ENCODE measurements at regions not wholly inside any gene's neighbourhood (a gene's known extent, or its start where the extent isn't known, plus 50 kb on each side); places are given as distances from the start of the nearest gene placed in this dataset.
"Not testable (repeated sequence)": the region's sequence is repeated elsewhere in the genome, so short reads cannot be mapped to it uniquely, and the experiment has no call there.

GRCh38 chrX:113473418-113473817 is 632.8 kb upstream of the AMOT start:
- Histone ChIP-seq H3K27me3 (ENCODE audit: low read length) (no peaks in the 10 kb centered on the region), H3K9me2 (replicated peaks; ENCODE audit: insufficient read depth, low read length) (no peaks in the 10 kb centered on the region), H3K36me3 (ENCODE audit: insufficient read depth, low read length) (no peaks in the 10 kb centered on the region), H3K9me3 (ENCODE audit: low read length) (no peaks in the 10 kb centered on the region), H4K20me1 (ENCODE audit: insufficient read depth, low read depth, low read length) (no peaks in the 10 kb centered on the region), H3K4me2 (ENCODE audit: low read depth, low read length, poor library complexity, severe bottlenecking) (no peak overlapping the region), H3K4me3 (ENCODE audit: low read length) (no peak overlapping the region), H2AFZ (ENCODE audit: low read length) (no peak overlapping the region), H3K4me1 (ENCODE audit: low read length) (no peaks in the 10 kb centered on the region), H3K27ac (ENCODE audit: low read length) (no peak overlapping the region), H3K9ac (ENCODE audit: low read length) (no peak overlapping the region), H3K79me2 (ENCODE audit: low read length) (no peaks in the 10 kb centered on the region)
- no peak for DNase-seq

GRCh38 chrX:113473015-113473414 is 632.4 kb upstream of the AMOT start:
- not testable (repeated sequence) for H4K20me1 ChIP-seq (ENCODE audit: insufficient read depth, low read depth, low read length); H3K4me1 ChIP-seq (ENCODE audit: low read length); H3K4me2 ChIP-seq (ENCODE audit: low read depth, low read length, poor library complexity, severe bottlenecking); H3K4me3 ChIP-seq (ENCODE audit: low read length); H3K9me3 ChIP-seq (ENCODE audit: low read length); H3K9me2 ChIP-seq (replicated peaks; ENCODE audit: insufficient read depth, low read length); H3K27me3 ChIP-seq (ENCODE audit: low read length); H3K36me3 ChIP-seq (ENCODE audit: insufficient read depth, low read length); H3K27ac ChIP-seq (ENCODE audit: low read length); DNase-seq; H3K79me2 ChIP-seq (ENCODE audit: low read length); H2AFZ ChIP-seq (ENCODE audit: low read length); H3K9ac ChIP-seq (ENCODE audit: low read length)

GRCh38 chrX:113470166-113470565 is 629.5 kb upstream of the AMOT start:
- Histone ChIP-seq H3K9ac (ENCODE audit: low read length) (no peak overlapping the region), H3K27ac (ENCODE audit: low read length) (no peak overlapping the region), H3K4me3 (ENCODE audit: low read length) (no peak overlapping the region), H3K79me2 (ENCODE audit: low read length) (no peaks in the 10 kb centered on the region), H3K4me2 (ENCODE audit: low read depth, low read length, poor library complexity, severe bottlenecking) (no peak overlapping the region), H2AFZ (ENCODE audit: low read length) (no peak overlapping the region), H3K4me1 (ENCODE audit: low read length) (no peaks in the 10 kb centered on the region), H3K9me3 (ENCODE audit: low read length) (0 out of 2 replicates have a peak, but pooled peaks cover 2% of the 10 kb centered on the region), H4K20me1 (ENCODE audit: insufficient read depth, low read depth, low read length) (no peaks in the 10 kb centered on the region), H3K36me3 (ENCODE audit: insufficient read depth, low read length) (no peaks in the 10 kb centered on the region), H3K27me3 (ENCODE audit: low read length) (no peaks in the 10 kb centered on the region), H3K9me2 (replicated peaks; ENCODE audit: insufficient read depth, low read length) (no peaks in the 10 kb centered on the region)
- no peak for DNase-seq

- Histone ChIP-seq H3K36me3 (ENCODE audit: insufficient read depth, low read length) (no peaks in the 10 kb centered on the region), H3K9me3 (ENCODE audit: low read length) (peaks cover 5% of the 10 kb centered on the region; the same call in 1 of the 2 replicates)
- DNase-seq = no peak
Observed at GRCh38 chrX:113457719-113458118, 617.1 kb upstream of the AMOT start.

GRCh38 chrX:113455582-113455981 is 615.0 kb upstream of the AMOT start:
- Histone ChIP-seq H3K36me3 (ENCODE audit: insufficient read depth, low read length) (no peaks in the 10 kb centered on the region), H3K9ac (ENCODE audit: low read length) (no peak overlapping the region), H3K9me2 (replicated peaks; ENCODE audit: insufficient read depth, low read length) (no peaks in the 10 kb centered on the region), H3K79me2 (ENCODE audit: low read length) (no peaks in the 10 kb centered on the region), H4K20me1 (ENCODE audit: insufficient read depth, low read depth, low read length) (no peaks in the 10 kb centered on the region), H3K4me2 (ENCODE audit: low read depth, low read length, poor library complexity, severe bottlenecking) (no peak overlapping the region), H2AFZ (ENCODE audit: low read length) (no peak overlapping the region), H3K27ac (ENCODE audit: low read length) (no peak overlapping the region), H3K4me3 (ENCODE audit: low read length) (no peak overlapping the region), H3K4me1 (ENCODE audit: low read length) (no peaks in the 10 kb centered on the region), H3K9me3 (ENCODE audit: low read length) (peaks cover 5% of the 10 kb centered on the region; the same call in 1 of the 2 replicates), H3K27me3 (ENCODE audit: low read length) (no peaks in the 10 kb centered on the region)
- no peak for DNase-seq

More at GRCh38 chrX:113457719-113458118, 617.1 kb upstream of the AMOT start:
- no peaks in the 10 kb centered on the region for H3K27me3 ChIP-seq (ENCODE audit: low read length)
- H3K4me2 ChIP-seq (ENCODE audit: low read depth, low read length, poor library complexity, severe bottlenecking) = no peak overlapping the region
- no peaks in the 10 kb centered on the region for H3K79me2 ChIP-seq (ENCODE audit: low read length)
- no peak overlapping the region for H2AFZ ChIP-seq (ENCODE audit: low read length)
- H3K9me2 ChIP-seq (replicated peaks; ENCODE audit: insufficient read depth, low read length) = no peaks in the 10 kb centered on the region
- no peaks in the 10 kb centered on the region for H4K20me1 ChIP-seq (ENCODE audit: insufficient read depth, low read depth, low read length)
- H3K4me1 ChIP-seq (ENCODE audit: low read length) = no peaks in the 10 kb centered on the region
- no peak overlapping the region for H3K4me3 ChIP-seq (ENCODE audit: low read length)
- no peak overlapping the region for H3K27ac ChIP-seq (ENCODE audit: low read length)
- H3K9ac ChIP-seq (ENCODE audit: low read length) = no peak overlapping the region

GRCh38 chrX:113429011-113429410 is 588.4 kb upstream of the AMOT start:
- no peak for DNase-seq
- H3K36me3 ChIP-seq (ENCODE audit: insufficient read depth, low read length) = no peaks in the 10 kb centered on the region
- H3K9ac ChIP-seq (ENCODE audit: low read length) = no peak overlapping the region
- H3K9me2 ChIP-seq (replicated peaks; ENCODE audit: insufficient read depth, low read length) = no peaks in the 10 kb centered on the region
- no peak overlapping the region for H2AFZ ChIP-seq (ENCODE audit: low read length)
- no peak overlapping the region for H3K4me2 ChIP-seq (ENCODE audit: low read depth, low read length, poor library complexity, severe bottlenecking)
- H3K27me3 ChIP-seq (ENCODE audit: low read length) = no peaks in the 10 kb centered on the region
- H3K9me3 ChIP-seq (ENCODE audit: low read length) = peaks cover 2% of the 10 kb centered on the region; the same call in 1 of the 2 replicates
- H3K4me3 ChIP-seq (ENCODE audit: low read length) = no peak overlapping the region
- H3K79me2 ChIP-seq (ENCODE audit: low read length) = no peaks in the 10 kb centered on the region
- H3K4me1 ChIP-seq (ENCODE audit: low read length) = no peaks in the 10 kb centered on the region
- H4K20me1 ChIP-seq (ENCODE audit: insufficient read depth, low read depth, low read length) = no peaks in the 10 kb centered on the region
- no peak overlapping the region for H3K27ac ChIP-seq (ENCODE audit: low read length)

GRCh38 chrX:113422323-113422722 is 581.7 kb upstream of the AMOT start:
- no peaks in the 10 kb centered on the region for H4K20me1 ChIP-seq (ENCODE audit: insufficient read depth, low read depth, low read length)
- H3K27me3 ChIP-seq (ENCODE audit: low read length) = no peaks in the 10 kb centered on the region
- H3K79me2 ChIP-seq (ENCODE audit: low read length) = no peaks in the 10 kb centered on the region
- no peaks in the 10 kb centered on the region; the same call in 1 of the 2 replicates for H3K9me3 ChIP-seq (ENCODE audit: low read length)
- H3K4me2 ChIP-seq (ENCODE audit: low read depth, low read length, poor library complexity, severe bottlenecking) = no peak overlapping the region
- H3K9ac ChIP-seq (ENCODE audit: low read length) = no peak overlapping the region
- H2AFZ ChIP-seq (ENCODE audit: low read length) = no peak overlapping the region
- H3K36me3 ChIP-seq (ENCODE audit: insufficient read depth, low read length) = no peaks in the 10 kb centered on the region
- H3K9me2 ChIP-seq (replicated peaks; ENCODE audit: insufficient read depth, low read length) = no peaks in the 10 kb centered on the region
- H3K4me1 ChIP-seq (ENCODE audit: low read length) = no peaks in the 10 kb centered on the region
- no peak overlapping the region for H3K4me3 ChIP-seq (ENCODE audit: low read length)
- DNase-seq = no peak
- no peak overlapping the region for H3K27ac ChIP-seq (ENCODE audit: low read length)

GRCh38 chrX:113421432-113421831 is 580.8 kb upstream of the AMOT start:
- DNase-seq = no peak
- no peaks in the 10 kb centered on the region for H4K20me1 ChIP-seq (ENCODE audit: insufficient read depth, low read depth, low read length)
- no peak overlapping the region for H2AFZ ChIP-seq (ENCODE audit: low read length)
- no peaks in the 10 kb centered on the region for H3K27me3 ChIP-seq (ENCODE audit: low read length)
- H3K9ac ChIP-seq (ENCODE audit: low read length) = no peak overlapping the region
- no peak overlapping the region for H3K27ac ChIP-seq (ENCODE audit: low read length)
- no peaks in the 10 kb centered on the region for H3K36me3 ChIP-seq (ENCODE audit: insufficient read depth, low read length)
- H3K9me3 ChIP-seq (ENCODE audit: low read length) = no peaks in the 10 kb centered on the region; the same call in 1 of the 2 replicates
- no peaks in the 10 kb centered on the region for H3K79me2 ChIP-seq (ENCODE audit: low read length)
- H3K4me1 ChIP-seq (ENCODE audit: low read length) = no peaks in the 10 kb centered on the region
- no peak overlapping the region for H3K4me3 ChIP-seq (ENCODE audit: low read length)
- no peak overlapping the region for H3K4me2 ChIP-seq (ENCODE audit: low read depth, low read length, poor library complexity, severe bottlenecking)
- H3K9me2 ChIP-seq (replicated peaks; ENCODE audit: insufficient read depth, low read length) = no peaks in the 10 kb centered on the region

GRCh38 chrX:113412106-113412505 is 571.5 kb upstream of the AMOT start:
- no peaks in the 10 kb centered on the region for H3K79me2 ChIP-seq (ENCODE audit: low read length)
- H2AFZ ChIP-seq (ENCODE audit: low read length) = no peak overlapping the region
- no peaks in the 10 kb centered on the region for H3K36me3 ChIP-seq (ENCODE audit: insufficient read depth, low read length)
- H3K27ac ChIP-seq (ENCODE audit: low read length) = no peak overlapping the region
- H3K4me3 ChIP-seq (ENCODE audit: low read length) = no peak overlapping the region
- no peaks in the 10 kb centered on the region for H4K20me1 ChIP-seq (ENCODE audit: insufficient read depth, low read depth, low read length)
- no peak overlapping the region for H3K9ac ChIP-seq (ENCODE audit: low read length)
- no peaks in the 10 kb centered on the region; the same call in 1 of the 2 replicates for H3K9me3 ChIP-seq (ENCODE audit: low read length)
- no peak for DNase-seq
- no peaks in the 10 kb centered on the region for H3K4me1 ChIP-seq (ENCODE audit: low read length)
- H3K27me3 ChIP-seq (ENCODE audit: low read length) = no peaks in the 10 kb centered on the region
- no peak overlapping the region for H3K4me2 ChIP-seq (ENCODE audit: low read depth, low read length, poor library complexity, severe bottlenecking)
- no peaks in the 10 kb centered on the region; the same call in 1 of the 2 replicates for H3K9me2 ChIP-seq (replicated peaks; ENCODE audit: insufficient read depth, low read length)
